Glutamatergic neuron (in vitro differentiated cells): ENCODE measurements at regions not wholly inside any gene's neighbourhood (a gene's known extent, or its start where the extent isn't known, plus 50 kb on each side); places are given as distances from the start of the nearest gene placed in this dataset.
A peak's percentile ranks its signal among the peaks of the same experiment; 100 is the strongest.

Experiments
- DNase-seq: peaks from one replicate; pipeline ENCODE4 v3.0.0; 2022
- H3K27ac Mint-ChIP-seq: one replicate; pipeline ENCODE4 v1.8.0; 2020; ENCODE audit warnings: mild to moderate bottlenecking, mixed read lengths, inconsistent platforms; ENCODE audit not compliant: unreplicated experiment
- H3K27me3 Mint-ChIP-seq: one replicate; pipeline ENCODE4 v1.8.0; 2020; ENCODE audit warnings: mild to moderate bottlenecking, moderate library complexity, mixed read lengths, inconsistent platforms; ENCODE audit not compliant: unreplicated experiment
- H3K36me3 Mint-ChIP-seq: one replicate; pipeline ENCODE4 v1.8.0; 2020; ENCODE audit warnings: mild to moderate bottlenecking, mixed read lengths, inconsistent platforms; ENCODE audit not compliant: unreplicated experiment
- H3K4me1 Mint-ChIP-seq: one replicate; pipeline ENCODE4 v1.8.0; 2020; ENCODE audit warnings: mild to moderate bottlenecking, low read depth, mixed read lengths, inconsistent platforms; ENCODE audit not compliant: unreplicated experiment
- H3K4me3 Mint-ChIP-seq: one replicate; pipeline ENCODE4 v1.8.0; 2020; ENCODE audit warnings: mild to moderate bottlenecking, mixed read lengths, inconsistent platforms; ENCODE audit not compliant: unreplicated experiment
- H3K9me3 Mint-ChIP-seq: one replicate; pipeline ENCODE4 v1.8.0; 2020; ENCODE audit warnings: mild to moderate bottlenecking, moderate library complexity, mixed read lengths, inconsistent platforms; ENCODE audit not compliant: unreplicated experiment
- TF ChIP-seq, protein P1 (sequence below): fragments of 200-600 bp; sonication (generic); IDR thresholded peaks from one replicate; pipeline ENCODE4 v1.5.0; 2021; ENCODE audit not compliant: partially characterized antibody, unreplicated experiment

DNA sequence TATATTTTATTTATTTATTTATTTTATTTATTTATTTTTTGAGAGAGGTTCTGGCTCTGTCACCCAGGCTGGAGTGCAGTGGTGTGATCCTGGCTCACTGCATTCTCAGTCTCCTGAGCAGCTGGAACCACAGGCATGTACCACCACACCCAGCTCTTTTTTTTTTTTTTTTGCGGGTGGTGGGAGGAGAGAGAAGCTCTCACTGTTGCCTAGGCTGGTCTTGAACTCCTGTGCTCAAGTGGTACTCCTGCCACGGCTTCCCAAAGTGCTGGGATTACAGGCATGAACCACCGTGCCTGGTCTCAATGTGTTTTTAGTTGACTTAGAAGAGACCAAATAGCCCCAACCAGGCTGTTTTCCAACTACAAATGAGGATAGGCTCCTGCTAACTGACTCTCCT is 80.7 kb downstream of the PDCL3 start:
- H3K36me3 Mint-ChIP-seq = peaks cover 15% of the 10 kb centered on the region
- DNase-seq = no peak
- peaks cover 6% of the 10 kb centered on the region for H3K9me3 Mint-ChIP-seq
- TF ChIP-seq, protein P1, sequence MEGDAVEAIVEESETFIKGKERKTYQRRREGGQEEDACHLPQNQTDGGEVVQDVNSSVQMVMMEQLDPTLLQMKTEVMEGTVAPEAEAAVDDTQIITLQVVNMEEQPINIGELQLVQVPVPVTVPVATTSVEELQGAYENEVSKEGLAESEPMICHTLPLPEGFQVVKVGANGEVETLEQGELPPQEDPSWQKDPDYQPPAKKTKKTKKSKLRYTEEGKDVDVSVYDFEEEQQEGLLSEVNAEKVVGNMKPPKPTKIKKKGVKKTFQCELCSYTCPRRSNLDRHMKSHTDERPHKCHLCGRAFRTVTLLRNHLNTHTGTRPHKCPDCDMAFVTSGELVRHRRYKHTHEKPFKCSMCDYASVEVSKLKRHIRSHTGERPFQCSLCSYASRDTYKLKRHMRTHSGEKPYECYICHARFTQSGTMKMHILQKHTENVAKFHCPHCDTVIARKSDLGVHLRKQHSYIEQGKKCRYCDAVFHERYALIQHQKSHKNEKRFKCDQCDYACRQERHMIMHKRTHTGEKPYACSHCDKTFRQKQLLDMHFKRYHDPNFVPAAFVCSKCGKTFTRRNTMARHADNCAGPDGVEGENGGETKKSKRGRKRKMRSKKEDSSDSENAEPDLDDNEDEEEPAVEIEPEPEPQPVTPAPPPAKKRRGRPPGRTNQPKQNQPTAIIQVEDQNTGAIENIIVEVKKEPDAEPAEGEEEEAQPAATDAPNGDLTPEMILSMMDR = no peak
- peaks cover 8% of the 10 kb centered on the region for H3K4me1 Mint-ChIP-seq
- H3K27me3 Mint-ChIP-seq = peaks cover 2% of the 10 kb centered on the region
- H3K27ac Mint-ChIP-seq = no peak overlapping the region
- H3K4me3 Mint-ChIP-seq = no peak overlapping the region

DNA sequence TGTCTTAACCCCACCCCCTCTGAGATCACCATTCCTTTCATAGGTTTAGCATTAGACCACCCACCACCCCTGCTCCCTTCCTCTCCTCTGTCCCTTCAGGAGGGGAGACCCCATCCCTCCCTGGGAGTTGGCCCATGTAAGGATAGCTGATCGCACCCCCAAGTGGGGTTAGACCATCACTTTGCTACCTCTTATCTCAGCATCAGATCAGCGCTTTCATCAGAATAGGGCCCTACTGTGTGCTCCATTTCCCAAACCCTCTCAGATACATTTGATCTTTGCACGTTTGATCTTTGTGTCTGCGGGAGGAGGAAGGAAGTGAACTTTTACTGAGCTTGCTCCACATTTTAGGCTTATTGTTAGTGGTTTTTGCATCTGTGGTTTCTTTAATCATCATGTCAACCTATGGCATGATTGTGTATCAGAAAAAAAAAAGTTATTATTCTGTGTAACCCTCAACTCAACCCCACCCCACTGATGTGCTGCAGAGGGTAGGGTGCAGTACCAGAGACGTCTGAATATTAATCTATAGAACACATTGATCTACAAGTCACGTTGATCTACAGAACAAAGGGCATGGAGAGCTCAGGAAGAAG is 81.2 kb downstream of the PDCL3 start:
- Mint-ChIP-seq H3K36me3 (peaks cover 15% of the 10 kb centered on the region), H3K4me1 (peaks cover 8% of the 10 kb centered on the region), H3K9me3 (peaks cover 6% of the 10 kb centered on the region), H3K4me3 (no peak overlapping the region), H3K27me3 (peaks cover 2% of the 10 kb centered on the region), H3K27ac (no peak overlapping the region)
- TF ChIP-seq, protein P1 = no peak
- no peak for DNase-seq

DNA sequence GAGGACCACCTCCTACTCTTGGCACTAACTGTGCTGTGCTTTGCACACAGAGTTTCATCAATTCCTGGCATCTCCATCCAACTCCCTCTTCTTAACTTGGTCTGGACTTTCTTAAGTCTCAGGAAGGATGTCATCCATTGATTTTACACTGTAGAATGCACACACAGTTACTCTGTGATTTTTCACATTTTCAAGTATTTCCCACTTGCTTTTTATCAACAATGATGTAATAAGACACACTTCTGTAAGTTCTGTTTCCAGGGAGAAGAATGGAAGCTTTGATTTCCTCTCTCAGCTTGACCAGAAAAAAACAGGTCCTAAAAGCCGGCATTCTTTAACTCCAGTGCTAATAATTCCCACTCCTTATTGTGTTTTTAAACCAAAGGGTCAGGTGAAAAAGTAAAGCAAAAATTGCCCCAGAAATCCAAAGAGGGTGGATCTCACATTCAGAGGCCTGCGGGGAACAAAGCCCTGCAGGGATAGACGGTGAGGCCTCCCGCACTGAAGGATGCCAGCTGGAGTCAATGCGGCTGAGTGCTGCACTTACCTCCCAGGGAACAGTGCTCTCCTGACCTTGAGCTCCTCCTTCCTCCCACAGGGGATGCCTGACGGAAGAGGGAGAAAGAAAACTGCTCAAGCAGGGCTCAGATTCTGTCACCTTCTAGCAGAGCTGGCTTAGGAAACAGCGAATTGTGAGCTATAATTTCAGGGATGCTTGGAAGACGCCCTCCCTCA is 83.1 kb downstream of the PDCL3 start:
- peak; percentile 35 for DNase-seq
- H3K4me1 Mint-ChIP-seq = peaks cover 5% of the 10 kb centered on the region
- peak overlapping the region; percentile 36 for H3K27ac Mint-ChIP-seq
- TF ChIP-seq, protein P1 = no peak
- no peak overlapping the region for H3K4me3 Mint-ChIP-seq
- peaks cover 2% of the 10 kb centered on the region for H3K27me3 Mint-ChIP-seq
- peaks cover 6% of the 10 kb centered on the region for H3K9me3 Mint-ChIP-seq
- peaks cover 15% of the 10 kb centered on the region for H3K36me3 Mint-ChIP-seq

DNA sequence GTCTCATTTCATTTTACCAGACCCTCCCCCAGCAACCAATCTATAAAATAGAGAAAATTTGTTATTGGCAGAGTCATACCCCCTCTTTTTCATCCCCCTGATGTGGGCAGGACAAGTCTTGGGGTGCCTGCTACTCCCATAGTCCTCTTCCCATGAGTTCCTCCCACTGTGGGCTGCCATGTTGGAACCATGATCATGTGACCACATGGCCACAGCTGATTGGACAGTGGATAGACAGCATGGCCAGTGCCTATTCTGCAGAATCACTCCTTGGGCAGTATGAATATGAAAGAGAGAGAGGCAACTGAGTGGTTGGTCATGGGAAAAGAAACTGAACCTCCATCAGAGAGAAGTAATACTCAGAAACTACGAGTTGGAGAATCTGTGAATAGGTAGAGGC is 84.9 kb downstream of the PDCL3 start:
- Mint-ChIP-seq H3K9me3 (peaks cover 6% of the 10 kb centered on the region), H3K27me3 (peaks cover 2% of the 10 kb centered on the region), H3K4me1 (no peaks in the 10 kb centered on the region), H3K4me3 (no peak overlapping the region), H3K36me3 (peaks cover 15% of the 10 kb centered on the region), H3K27ac (no peak overlapping the region)
- TF ChIP-seq, protein P1 = no peak
- no peak for DNase-seq

DNA sequence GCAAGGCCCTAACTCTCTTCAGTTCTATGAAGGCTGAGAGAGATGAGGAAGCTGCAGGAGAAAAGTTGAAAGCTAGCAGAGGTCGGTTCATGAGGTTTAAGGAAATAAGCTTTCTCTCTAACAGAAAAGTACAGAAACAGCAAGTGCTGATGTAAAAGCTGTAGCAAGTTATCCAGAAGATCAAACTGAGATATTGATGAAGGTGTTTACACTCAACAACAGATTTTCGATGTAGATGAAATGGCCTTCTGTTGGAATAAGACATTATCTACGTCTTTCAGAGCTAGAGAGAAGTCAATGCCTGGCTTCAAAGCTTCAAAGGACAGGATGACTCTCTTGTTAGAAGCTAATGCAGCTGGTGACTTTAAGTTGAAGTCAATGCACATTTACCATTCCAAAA is 87.4 kb downstream of the PDCL3 start:
- peaks cover 8% of the 10 kb centered on the region for H3K9me3 Mint-ChIP-seq
- H3K4me3 Mint-ChIP-seq = no peak overlapping the region
- DNase-seq = no peak
- TF ChIP-seq, protein P1 = no peak
- H3K27me3 Mint-ChIP-seq = no peaks in the 10 kb centered on the region
- no peaks in the 10 kb centered on the region for H3K4me1 Mint-ChIP-seq
- peaks cover 5% of the 10 kb centered on the region for H3K36me3 Mint-ChIP-seq
- no peak overlapping the region for H3K27ac Mint-ChIP-seq
